Fibroblast of mammary gland (primary cell): ENCODE measurements at regions not wholly inside any gene's neighbourhood (a gene's known extent, or its start where the extent isn't known, plus 50 kb on each side); places are given as distances from the start of the nearest gene placed in this dataset.

Source experiments
- DNase-seq: peaks from one replicate; pipeline ENCODE4 v3.0.0-alpha.2; 2010; ENCODE audit warnings: low read depth
- H3K4me3 ChIP-seq: 2 replicates; pipeline ENCODE4 v1.5.1; 2011; ENCODE audit warnings: low read depth, mild to moderate bottlenecking, low read length, moderate library complexity; ENCODE audit not compliant: control insufficient read depth
- CTCF ChIP-seq: conservative IDR thresholded peaks from 2 replicates; pipeline ENCODE4 v1.5.1; 2011; ENCODE audit warnings: low read depth, low read length, inconsistent platforms; ENCODE audit not compliant: control insufficient read depth, insufficient read depth

- no peak overlapping the region for H3K4me3 ChIP-seq
- no peak for DNase-seq
- no peak for TF ChIP-seq CTCF
These were observed 1149.4 kb upstream of the ZEB2 start for GRCh38 chr2:145669301-145669700.

GRCh38 chr2:145666552-145666951 is 1146.6 kb upstream of the ZEB2 start:
- no peak for DNase-seq
- no peak overlapping the region for H3K4me3 ChIP-seq
- no peak for TF ChIP-seq CTCF

- no peak overlapping the region for H3K4me3 ChIP-seq
- no peak for TF ChIP-seq CTCF
- DNase-seq, result no peak
These were observed 1137.3 kb upstream of the ZEB2 start for GRCh38 chr2:145657265-145657664.

GRCh38 chr2:145655165-145655765 is 1135.3 kb upstream of the ZEB2 start:
- H3K4me3 ChIP-seq, result no peak overlapping the region
- no peak for DNase-seq
- TF ChIP-seq CTCF, result no peak

GRCh38 chr2:145654746-145655145 is 1134.8 kb upstream of the ZEB2 start:
- DNase-seq, result peak; percentile 28
- no peak overlapping the region for H3K4me3 ChIP-seq
- TF ChIP-seq CTCF, result no peak

GRCh38 chr2:145654156-145654555 is 1134.2 kb upstream of the ZEB2 start:
- no peak for DNase-seq
- H3K4me3 ChIP-seq, result no peak overlapping the region
- TF ChIP-seq CTCF, result no peak

GRCh38 chr2:145653553-145653952 is 1133.6 kb upstream of the ZEB2 start:
- no peak overlapping the region for H3K4me3 ChIP-seq
- no peak for TF ChIP-seq CTCF
- DNase-seq, result peak; percentile 31
